ENCODE measurements at regions not wholly inside any gene's neighbourhood (a gene's known extent, or its start where the extent isn't known, plus 50 kb on each side); places are given as distances from the start of the nearest gene placed in this dataset.

- ChIA-PET RAD21 (ENCODE audit: low non-redundant PET in 1 of 2, low total read pairs in 2 of 2, uncharacterized antibody in 2 of 2, unreplicated experiment in 2 of 2) (no interaction called here), CTCF (no interaction called here)
- TF ChIP-seq ELF1 (IDR thresholded peaks at IDR 0.05; ENCODE audit: borderline replicate concordance, low read depth) (no peak), REST (IDR thresholded peaks at IDR 0.05; ENCODE audit: low read depth) (no peak), EZH2 (IDR thresholded peaks at IDR 0.05) (no peak), TCF7L2 (IDR thresholded peaks at IDR 0.05; ENCODE audit: borderline replicate concordance, extremely low read depth, insufficient read depth, insufficient read length) (no peak), ZFX (IDR thresholded peaks at IDR 0.05) (no peak), CBX3 (IDR thresholded peaks at IDR 0.05; ENCODE audit: low read depth) (no peak), EGR1 (IDR thresholded peaks at IDR 0.05; ENCODE audit: low read depth) (no peak), POLR2A (IDR thresholded peaks at IDR 0.05; ENCODE audit: borderline replicate concordance, extremely low read depth, insufficient read depth, insufficient read length) (no peak), ATF3 (IDR thresholded peaks at IDR 0.05) (no peak), YY1 (IDR thresholded peaks at IDR 0.05; ENCODE audit: extremely low read depth, insufficient replicate concordance, low read depth, low read length) (no peak), ZBTB33 (IDR thresholded peaks at IDR 0.05; ENCODE audit: extremely low read depth, insufficient replicate concordance, low read length) (no peak), ZNF274 (IDR thresholded peaks at IDR 0.05; ENCODE audit: low read depth, low read length) (no peak), CEBPB (IDR thresholded peaks at IDR 0.05; ENCODE audit: low read depth) (no peak), MAX (IDR thresholded peaks at IDR 0.05) (no peak), SP1 (IDR thresholded peaks at IDR 0.05; ENCODE audit: low read depth) (no peak)
Observed at GRCh38 chrX:42597481-42597880, 180.5 kb downstream of the PPP1R2C start.

More at GRCh38 chrX:42597481-42597880, 180.5 kb downstream of the PPP1R2C start:
- H4K20me1 ChIP-seq (ENCODE audit: insufficient read depth) = no peaks in the 10 kb centered on the region
- H3K36me3 ChIP-seq (ENCODE audit: control insufficient read depth in 1 of 2, insufficient read depth in 2 of 2, low read length in 2 of 2) = no peaks in the 10 kb centered on the region
- no peak overlapping the region for H3K9ac ChIP-seq (ENCODE audit: low read length)
- H3K9me2 ChIP-seq (ENCODE audit: insufficient read depth) = no peaks in the 10 kb centered on the region
- POLR2A ChIA-PET = no interaction called here
- intact Hi-C loops (cut with micrococcal nuclease) = no loop called here
- no peak overlapping the region for H2AFZ ChIP-seq (ENCODE audit: low read depth, low read length, poor library complexity, severe bottlenecking)
- no peaks in the 10 kb centered on the region for H3K4me1 ChIP-seq (ENCODE audit: control insufficient read depth in 1 of 2, insufficient read depth in 2 of 2, low read length in 2 of 2)
- H3K4me2 ChIP-seq (ENCODE audit: low read length) = no peak overlapping the region
- H3K9me3 ChIP-seq (ENCODE audit: control insufficient read depth in 1 of 2, insufficient read depth in 1 of 2, low read depth in 1 of 2, low read length in 2 of 2) = no peaks in the 10 kb centered on the region
- no peaks in the 10 kb centered on the region for H3K27me3 ChIP-seq (ENCODE audit: insufficient read depth, low read length)
- H3K4me3 ChIP-seq (replicated peaks in 1 of 2; ENCODE audit: low read depth in 1 of 2, low read length in 2 of 2) = no peak overlapping the region
- ATAC-seq (no peak), DNase-seq (ENCODE audit: low read depth, low spot score) (no peak)
- BruUV-seq (replicated peaks) = no TSS peak
- H3K27ac ChIP-seq (ENCODE audit: low read depth, low read length) = no peak overlapping the region
- H3K79me2 ChIP-seq (ENCODE audit: insufficient read depth, low read length) = no peaks in the 10 kb centered on the region
